HG03280 (cell line): ENCODE measurements at regions not wholly inside any gene's neighbourhood (a gene's known extent, or its start where the extent isn't known, plus 50 kb on each side); places are given as distances from the start of the nearest gene placed in this dataset.
"Not testable (repeated sequence)": the region's sequence is repeated elsewhere in the genome, so short reads cannot be mapped to it uniquely, and the experiment has no call there.

Source experiments
- ATAC-seq: cut with Tn5 transposase; IDR thresholded peaks from one replicate; pipeline ENCODE4 v1.9.1; 2021; ENCODE audit warnings: mild to moderate bottlenecking, moderate library complexity; ENCODE audit not compliant: unreplicated experiment

- no peak for ATAC-seq
Measured at GRCh38 chr7:12002428-12002827, 170.4 kb upstream of the THSD7A start.

DNA sequence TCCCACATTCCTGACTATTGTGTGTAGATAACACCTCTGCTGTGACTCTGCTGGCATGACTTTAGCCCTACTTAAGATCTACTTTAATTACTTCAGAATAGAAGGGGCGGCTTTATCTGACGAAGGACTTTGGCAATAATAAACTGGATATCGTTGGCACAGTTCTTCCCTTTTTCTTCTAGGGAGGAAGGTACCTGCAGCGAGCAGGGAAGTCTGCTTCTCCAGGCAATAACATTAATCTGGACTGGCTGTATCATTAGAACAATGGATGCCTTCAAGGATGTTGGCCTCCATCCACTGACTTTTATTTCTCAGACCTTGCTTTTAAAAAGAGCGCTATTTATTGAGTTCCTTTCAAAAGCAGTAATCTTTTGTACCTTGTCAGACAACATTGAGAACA is 172.6 kb upstream of the THSD7A start:
- no peak for ATAC-seq

GRCh38 chr7:12007576-12007975 is 175.6 kb upstream of the THSD7A start:
- ATAC-seq = no peak

GRCh38 chr7:12013983-12014382 is 182.0 kb upstream of the THSD7A start:
- no peak for ATAC-seq

DNA sequence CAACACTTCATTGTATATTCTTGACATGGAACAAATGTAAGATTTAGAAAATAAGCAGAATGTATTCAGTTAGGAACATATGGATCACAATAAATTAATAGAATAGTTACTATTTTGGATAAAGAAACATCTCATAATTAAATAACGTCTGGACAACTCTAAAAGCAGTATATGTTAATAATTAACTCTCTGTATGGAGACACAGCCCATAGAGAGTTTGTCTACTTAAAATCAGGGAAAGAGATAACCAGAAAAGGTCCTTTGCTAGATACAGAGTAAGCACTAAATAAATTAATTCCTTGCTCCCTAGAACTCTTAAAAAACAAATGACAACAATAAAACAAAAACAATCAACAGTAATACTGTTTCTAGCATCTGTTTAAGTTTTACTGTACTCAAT is 184.4 kb upstream of the THSD7A start:
- ATAC-seq = no peak

GRCh38 chr7:12017046-12017445 is 185.0 kb upstream of the THSD7A start:
- no peak for ATAC-seq

DNA sequence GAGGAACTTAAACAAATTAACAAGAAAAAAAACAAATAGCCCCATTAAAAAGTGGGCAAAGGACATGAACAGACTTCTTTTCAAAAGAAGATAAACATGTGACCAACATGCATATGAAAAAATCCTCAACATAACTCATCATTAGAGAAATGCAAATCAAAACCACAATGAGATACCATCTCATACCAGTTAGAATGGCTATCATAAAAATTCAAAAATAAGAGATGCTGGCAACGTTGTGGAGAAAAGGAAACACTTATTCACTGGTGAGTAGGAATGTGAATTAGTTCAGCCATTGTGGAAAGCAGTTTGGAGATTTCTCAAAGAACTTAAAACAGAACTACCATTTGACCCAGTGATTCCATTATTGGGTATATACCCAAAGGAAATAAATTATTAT is 189.1 kb upstream of the TMEM106B start:
- not testable (repeated sequence) for ATAC-seq

DNA sequence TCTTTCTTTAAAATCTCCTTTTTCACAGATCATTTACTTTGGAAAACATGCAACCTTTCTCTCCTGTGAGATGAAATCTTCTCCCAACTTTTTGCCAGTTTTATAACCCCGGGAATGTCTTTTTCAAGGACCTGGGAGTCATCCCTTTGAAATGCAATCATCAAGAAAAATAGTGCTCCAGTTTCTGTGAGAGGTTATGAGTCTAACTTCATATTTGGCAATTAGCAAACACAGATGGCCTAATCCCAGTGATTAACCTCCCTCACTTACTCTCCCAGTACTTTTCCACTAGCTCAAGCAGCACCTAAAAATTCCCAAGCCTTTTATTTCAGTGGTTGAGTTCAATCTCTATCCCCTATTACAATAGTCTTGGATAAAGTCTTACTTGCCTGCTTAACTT is 185.8 kb upstream of the TMEM106B start:
- ATAC-seq = no peak

- no peak for ATAC-seq
Measured at GRCh38 chr7:12028508-12028907, 182.6 kb upstream of the TMEM106B start.

DNA sequence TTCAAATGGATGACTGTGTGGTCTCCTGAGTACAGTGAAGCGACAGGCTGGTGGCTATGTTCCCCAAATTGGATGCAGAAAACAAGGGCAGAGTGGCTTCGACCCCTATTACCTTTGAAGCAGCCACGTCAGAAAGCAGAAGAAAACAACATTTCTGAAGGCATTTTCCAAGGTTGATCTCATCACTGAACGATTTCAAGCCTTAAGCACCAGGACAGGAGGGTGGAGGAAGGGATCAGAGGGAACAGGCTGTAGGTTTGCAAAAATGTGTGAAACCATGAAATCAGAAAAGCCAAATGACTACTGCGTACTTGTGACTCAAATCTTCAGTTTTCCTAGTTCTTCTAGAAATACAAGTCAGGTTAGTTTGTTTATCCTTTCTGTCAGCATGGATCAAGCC is 181.0 kb upstream of the TMEM106B start:
- ATAC-seq = no peak

DNA sequence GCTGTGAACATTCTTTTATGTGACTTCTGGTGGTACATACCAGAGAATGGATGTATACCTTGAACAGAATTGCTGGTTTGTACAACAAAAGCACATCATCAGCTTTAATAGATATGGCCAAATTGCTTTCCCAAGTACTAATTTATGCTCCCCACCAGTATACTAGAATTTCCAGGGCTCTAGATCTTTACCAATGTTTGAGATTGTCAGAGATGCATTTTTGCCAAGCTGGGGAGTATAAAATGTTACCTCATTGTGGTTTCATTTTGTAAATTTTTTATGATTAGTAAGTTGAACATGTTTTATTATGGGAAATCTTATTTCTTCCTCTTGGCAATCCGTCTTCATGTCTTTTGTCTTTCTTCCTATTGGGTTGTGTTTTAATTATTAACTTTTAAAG is 179.9 kb upstream of the TMEM106B start:
- ATAC-seq = no peak

DNA sequence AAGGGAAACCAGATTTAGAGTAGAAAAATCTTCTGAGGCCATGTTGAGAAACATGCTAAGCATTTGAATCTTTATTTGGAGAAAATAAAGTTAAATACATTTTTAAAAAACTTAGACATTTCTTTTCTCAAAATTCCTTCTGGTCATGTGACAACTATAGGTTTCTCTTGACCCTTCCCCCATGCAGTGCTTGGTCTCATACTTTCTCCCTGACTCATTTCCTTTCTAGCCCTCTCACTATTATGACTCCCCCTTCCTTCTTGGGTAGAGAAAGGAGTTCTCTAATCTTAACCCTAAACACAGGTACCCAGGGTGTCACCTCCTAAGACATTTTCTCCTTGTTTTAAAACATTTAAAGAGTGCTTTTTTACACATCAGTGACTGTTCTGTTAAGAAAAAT is 179.5 kb upstream of the TMEM106B start:
- ATAC-seq = no peak

DNA sequence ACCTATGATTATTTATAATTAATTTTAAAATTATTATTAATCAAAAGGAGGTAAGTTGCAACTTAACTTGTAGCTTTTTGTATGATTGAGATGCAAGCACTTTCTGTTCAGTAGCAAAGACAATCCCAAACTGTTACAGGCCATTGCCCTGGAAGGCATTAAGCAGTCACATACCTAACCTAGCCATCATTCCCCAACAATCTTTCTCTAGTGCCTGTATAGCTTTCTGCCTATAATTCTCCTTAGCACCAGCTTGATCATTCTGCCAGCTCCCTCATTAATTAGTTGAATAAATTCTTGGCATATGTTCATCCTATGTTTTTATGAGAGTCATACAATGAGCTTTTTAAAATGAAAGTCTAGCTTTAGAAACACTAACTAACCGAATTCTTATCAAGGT is 178.9 kb upstream of the TMEM106B start:
- no peak for ATAC-seq

GRCh38 chr7:12043457-12043856 is 167.6 kb upstream of the TMEM106B start:
- ATAC-seq = not testable (repeated sequence)

DNA sequence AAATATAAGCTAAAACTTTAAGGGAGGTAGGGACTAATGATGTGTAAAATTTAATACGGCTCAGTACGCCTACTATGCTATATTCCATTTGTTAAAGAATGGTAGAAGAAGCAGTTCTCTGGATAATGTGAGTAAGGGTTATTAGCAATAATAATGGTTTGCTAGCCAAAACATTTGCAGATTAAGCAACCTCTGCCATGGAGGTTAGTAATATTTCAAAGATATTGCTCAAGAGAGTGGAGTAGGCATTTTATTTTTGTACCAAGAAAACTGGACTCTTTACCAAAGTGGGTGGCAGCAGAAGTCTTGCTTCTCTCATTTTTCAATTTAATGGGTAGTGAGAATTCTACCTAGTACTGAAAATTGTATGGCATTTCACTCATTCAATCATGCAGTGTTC is 158.9 kb upstream of the TMEM106B start:
- ATAC-seq = no peak

- no peak for ATAC-seq
Measured at GRCh38 chr7:12053561-12053960, 157.5 kb upstream of the TMEM106B start.

- no peak for ATAC-seq
Measured at GRCh38 chr7:12054830-12055229, 156.3 kb upstream of the TMEM106B start.

GRCh38 chr7:12056381-12056780 is 154.7 kb upstream of the TMEM106B start:
- ATAC-seq = no peak

DNA sequence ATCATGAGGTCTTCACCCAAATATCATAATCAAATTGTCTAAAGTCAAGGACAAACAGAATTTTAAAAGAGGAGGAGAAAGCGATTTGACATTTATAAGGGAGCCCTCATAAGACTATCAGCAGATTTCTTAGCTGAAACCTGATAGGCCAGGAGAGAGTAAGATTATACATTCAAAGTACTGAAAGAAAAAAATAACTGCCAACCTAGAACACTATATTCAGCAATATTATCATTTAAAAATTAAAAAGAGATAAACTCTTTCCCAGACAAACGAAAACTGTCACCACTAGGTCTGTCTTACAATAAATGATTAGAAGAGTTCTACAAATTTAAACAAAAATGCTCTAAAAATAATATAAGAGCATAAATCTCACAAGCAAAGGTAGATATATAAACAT is 154.1 kb upstream of the TMEM106B start:
- ATAC-seq = no peak

DNA sequence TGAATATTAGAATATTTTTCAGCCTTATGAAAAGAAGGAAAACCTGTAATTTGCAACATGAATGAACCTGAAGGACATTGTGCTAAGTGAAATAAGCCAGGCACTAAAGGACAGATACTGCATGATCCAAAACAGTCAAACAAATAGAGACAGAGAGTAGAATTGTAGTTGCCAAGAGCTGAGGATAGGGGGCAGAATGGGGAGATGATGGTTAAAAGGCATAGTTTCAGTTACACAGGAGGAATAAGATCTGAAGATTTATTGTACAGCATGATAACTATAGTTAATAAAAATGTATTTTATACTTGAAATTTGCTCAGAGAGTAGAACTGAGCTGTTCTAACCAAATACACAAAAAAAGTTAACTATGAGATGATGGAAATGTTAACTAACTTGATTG is 149.0 kb upstream of the TMEM106B start:
- ATAC-seq = no peak

GRCh38 chr7:12064586-12065127 is 146.4 kb upstream of the TMEM106B start:
- no peak for ATAC-seq

GRCh38 chr7:12066004-12066403 is 145.1 kb upstream of the TMEM106B start:
- ATAC-seq = no peak

DNA sequence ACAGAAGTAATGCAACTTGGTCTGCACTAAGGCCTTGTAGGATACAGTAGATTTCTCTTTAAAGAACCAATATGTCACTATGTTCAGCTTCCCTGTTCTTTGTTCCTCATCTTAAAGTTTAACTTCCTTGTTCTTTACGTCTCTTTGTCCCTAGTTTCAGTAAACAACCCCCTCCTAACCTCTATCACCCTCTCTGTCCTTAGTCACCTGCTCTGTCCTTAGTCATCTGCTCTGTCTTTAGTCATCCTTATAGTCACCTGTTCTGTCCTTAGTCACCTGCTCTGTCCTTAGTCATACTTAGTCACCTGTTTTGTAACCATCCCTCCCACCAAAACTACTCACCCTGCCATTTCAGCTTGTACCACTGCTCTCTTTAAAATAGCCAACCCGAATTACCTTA is 144.6 kb upstream of the TMEM106B start:
- ATAC-seq = no peak
